Heart left ventricle (tissue), 13 donors: ENCODE measurements at regions not wholly inside any gene's neighbourhood (a gene's known extent, or its start where the extent isn't known, plus 50 kb on each side); places are given as distances from the start of the nearest gene placed in this dataset.

Source experiments
- POLR2A ChIP-seq, 2 donors: fragments of 450-650 bp; IDR thresholded peaks; one replicate each; pipeline ENCODE4 v1.6.1; 2017; ENCODE audit warnings: antibody characterized with exemption in 2 of 2, mild to moderate bottlenecking in 2 of 2, moderate library complexity in 2 of 2
- TF ChIP-seq, protein P1 (sequence below), 12 donors: fragments of 200-600 bp; sonication (generic) in 4 of 12; IDR thresholded peaks; one replicate each; pipeline versions ENCODE4 v1.5.0 to v1.8.0; 2018 to 2022; ENCODE audit warnings: antibody characterized with exemption in 12 of 12, mild to moderate bottlenecking in 5 of 12
- donor health status: ischemic (EF 13 %, LVEDD 7.1; RV severe dilation, severe dysfunction).
- donor health status: DM: no; HTN: yes; CAD: no.
- donor health status: DM: no; HTN: no; CAD: no.
- donor health status: ischemic (EF 25% LVEDD 6.9; RV normal size, moderate dysfunction).
- donor health status: ischemic (EF 25% LVEDD 5.7; RV mildly dilated, moderate dysfunction).
- donor health status: ischemic (EF 35%, LVEDD 5.7; RV mildly dilated, moderate dysfunction).
- donor health status: nonischemic (EF 11% LVEDD 7.7; RV severe dilation, severe dysfunction).
- donor health status: DM: yes; HTN: yes; CAD: no.
- donor health status: PGD.
- donor health status: ischemic (EF 29% LVEDD 5.4; RV normal size, mild dysfunction).
- donor health status: nonischemic (EF 23%, LVEDD 6.1; RV moderate dilation, normal function).

DNA sequence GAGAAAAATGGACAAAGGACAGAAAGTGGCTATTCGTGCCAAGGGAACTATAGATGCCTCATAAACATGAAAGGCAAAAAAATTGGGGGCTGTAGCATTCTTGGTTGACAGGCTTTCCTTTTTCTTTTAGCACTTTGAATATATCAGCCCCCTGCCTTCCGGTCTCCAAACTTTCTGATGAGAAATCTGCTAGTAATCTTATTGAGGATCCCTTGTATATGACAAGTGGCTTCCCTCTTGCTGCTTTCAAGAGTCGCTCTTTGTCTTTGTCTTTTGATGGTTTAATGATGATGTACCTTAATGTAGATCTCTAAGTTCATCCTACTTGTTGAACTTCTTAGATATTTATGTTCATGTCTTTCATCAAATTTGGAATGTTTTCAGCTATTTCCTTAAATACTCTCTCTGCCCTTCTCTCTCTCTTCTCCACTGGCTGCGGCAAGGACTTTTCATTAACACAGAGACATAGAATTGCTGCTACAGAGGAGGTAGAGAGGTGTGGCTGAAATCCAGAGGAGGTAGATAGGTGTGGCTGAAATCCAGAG lies 59.4 kb upstream of the EPHB3 start:
- TF ChIP-seq, protein P1, sequence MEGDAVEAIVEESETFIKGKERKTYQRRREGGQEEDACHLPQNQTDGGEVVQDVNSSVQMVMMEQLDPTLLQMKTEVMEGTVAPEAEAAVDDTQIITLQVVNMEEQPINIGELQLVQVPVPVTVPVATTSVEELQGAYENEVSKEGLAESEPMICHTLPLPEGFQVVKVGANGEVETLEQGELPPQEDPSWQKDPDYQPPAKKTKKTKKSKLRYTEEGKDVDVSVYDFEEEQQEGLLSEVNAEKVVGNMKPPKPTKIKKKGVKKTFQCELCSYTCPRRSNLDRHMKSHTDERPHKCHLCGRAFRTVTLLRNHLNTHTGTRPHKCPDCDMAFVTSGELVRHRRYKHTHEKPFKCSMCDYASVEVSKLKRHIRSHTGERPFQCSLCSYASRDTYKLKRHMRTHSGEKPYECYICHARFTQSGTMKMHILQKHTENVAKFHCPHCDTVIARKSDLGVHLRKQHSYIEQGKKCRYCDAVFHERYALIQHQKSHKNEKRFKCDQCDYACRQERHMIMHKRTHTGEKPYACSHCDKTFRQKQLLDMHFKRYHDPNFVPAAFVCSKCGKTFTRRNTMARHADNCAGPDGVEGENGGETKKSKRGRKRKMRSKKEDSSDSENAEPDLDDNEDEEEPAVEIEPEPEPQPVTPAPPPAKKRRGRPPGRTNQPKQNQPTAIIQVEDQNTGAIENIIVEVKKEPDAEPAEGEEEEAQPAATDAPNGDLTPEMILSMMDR (IDR thresholded peaks at IDR 0.05): no peak
- no peak for TF ChIP-seq POLR2A (IDR thresholded peaks at IDR 0.05)
